Activated CD4-positive, alpha-beta memory T cell treated with anti-CD3 and anti-CD28 coated beads for 36 hours (primary cell): ENCODE measurements at regions not wholly inside any gene's neighbourhood (a gene's known extent, or its start where the extent isn't known, plus 50 kb on each side); places are given as distances from the start of the nearest gene placed in this dataset.
"Not testable (repeated sequence)": the region's sequence is repeated elsewhere in the genome, so short reads cannot be mapped to it uniquely, and the experiment has no call there.

Source experiments
- CTCF ChIA-PET: fragments of 350-600 bp; sonication (Branson Sonifier 250); formaldehyde crosslinking; loops from one replicate; lab custom pipeline; 2021; ENCODE audit warnings: antibody characterized with exemption, inconsistent platforms; lab: Charles Lee
- POLR2A ChIA-PET: fragments of 350-600 bp; sonication (Branson Sonifier 250); formaldehyde crosslinking; loops from one replicate; lab custom pipeline; 2021; ENCODE audit warnings: antibody characterized with exemption; lab: Charles Lee
- DNase-seq: peaks from one replicate; pipeline ENCODE4 v3.0.0-alpha.2; 2020
- H3K27ac Mint-ChIP-seq: one replicate; pipeline ENCODE4 v1.8.0; 2021; ENCODE audit warnings: mixed read lengths
- H3K27me3 Mint-ChIP-seq: one replicate; pipeline ENCODE4 v1.8.0; 2021; ENCODE audit warnings: mixed read lengths
- H3K36me3 Mint-ChIP-seq: one replicate; pipeline ENCODE4 v1.8.0; 2021; ENCODE audit warnings: mixed read lengths
- H3K4me1 Mint-ChIP-seq: one replicate; pipeline ENCODE4 v1.8.0; 2021; ENCODE audit warnings: low read depth, mixed read lengths
- H3K4me3 Mint-ChIP-seq: one replicate; pipeline ENCODE4 v1.8.0; 2021; ENCODE audit warnings: mild to moderate bottlenecking, mixed read lengths
- H3K9me3 Mint-ChIP-seq: one replicate; pipeline ENCODE4 v1.8.0; 2021; ENCODE audit warnings: mixed read lengths
- intact Hi-C: fragments of 100-400 bp; cut with micrococcal nuclease; formaldehyde crosslinking; loops from one replicate; pipeline ENCODE4 v1.15.1; 2023

- no peak for DNase-seq
- H3K27ac Mint-ChIP-seq = no peak overlapping the region
- ChIA-PET POLR2A (no interaction called here), CTCF (no interaction called here)
- no peaks in the 10 kb centered on the region for H3K27me3 Mint-ChIP-seq
- intact Hi-C loops = no loop called here
- H3K4me1 Mint-ChIP-seq = no peaks in the 10 kb centered on the region
- H3K4me3 Mint-ChIP-seq = no peak overlapping the region
- no peaks in the 10 kb centered on the region for H3K36me3 Mint-ChIP-seq
- peaks cover 32% of the 10 kb centered on the region for H3K9me3 Mint-ChIP-seq
Measured at GRCh38 chr18:43805646-43806194, 528.4 kb upstream of the SYT4 start.

DNA sequence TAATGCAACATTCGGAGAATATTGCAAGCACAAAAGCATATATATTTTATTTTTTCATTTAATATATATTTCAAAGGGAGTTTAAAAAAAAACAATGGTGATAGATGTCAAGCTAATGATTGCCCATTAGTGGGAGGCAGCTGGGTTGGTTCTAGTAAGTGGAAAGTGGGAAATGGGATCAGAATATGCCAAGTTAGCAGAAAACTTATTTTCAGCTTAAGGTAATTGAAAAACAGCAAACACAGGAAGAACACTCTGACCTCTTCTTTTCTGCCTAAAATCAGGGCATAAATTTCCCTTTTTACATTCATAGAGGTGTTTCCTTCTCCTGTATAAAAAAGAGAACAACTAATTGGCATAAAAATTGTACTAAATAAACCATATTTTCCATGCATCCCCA is 535.3 kb upstream of the SYT4 start:
- H3K27me3 Mint-ChIP-seq = no peaks in the 10 kb centered on the region
- peaks cover 4% of the 10 kb centered on the region for H3K9me3 Mint-ChIP-seq
- H3K36me3 Mint-ChIP-seq = no peaks in the 10 kb centered on the region
- intact Hi-C loops = no loop called here
- no peak overlapping the region for H3K4me3 Mint-ChIP-seq
- H3K4me1 Mint-ChIP-seq = no peaks in the 10 kb centered on the region
- CTCF ChIA-PET = interaction anchor here (0.6 kb wide), 2 partner anchors 12 to 1207 kb away, joined by 3 read pairs; no protein-coding TSS in a partner anchor
- H3K27ac Mint-ChIP-seq = no peak overlapping the region
- DNase-seq = no peak
- POLR2A ChIA-PET = no interaction called here

GRCh38 chr18:43819397-43819796 is 542.1 kb upstream of the SYT4 start:
- ChIA-PET POLR2A (no interaction called here), CTCF (no interaction called here)
- Mint-ChIP-seq H3K27ac (no peak overlapping the region), H3K9me3 (peaks cover 8% of the 10 kb centered on the region), H3K27me3 (no peaks in the 10 kb centered on the region), H3K4me3 (no peak overlapping the region), H3K36me3 (no peaks in the 10 kb centered on the region), H3K4me1 (no peaks in the 10 kb centered on the region)
- intact Hi-C loops = no loop called here
- DNase-seq = no peak

DNA sequence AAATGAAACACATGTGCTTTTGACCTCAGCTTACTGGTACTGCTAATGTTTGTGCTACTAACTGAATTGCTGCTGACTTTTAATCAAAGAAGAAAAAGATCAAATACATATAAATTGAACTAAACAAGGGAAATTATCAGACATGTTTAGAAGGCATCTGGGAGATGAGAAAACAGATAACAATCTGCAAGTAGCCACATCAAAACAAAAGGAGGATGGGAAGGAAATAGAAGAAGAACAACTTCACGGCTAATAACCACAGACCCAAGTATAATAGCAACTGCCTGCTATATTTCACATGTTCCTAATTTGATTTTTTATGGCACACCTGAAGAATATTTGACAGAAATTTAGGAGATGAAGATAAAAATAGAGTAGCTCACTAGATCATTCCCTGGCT is 542.6 kb upstream of the SYT4 start:
- H3K27me3 Mint-ChIP-seq = no peaks in the 10 kb centered on the region
- intact Hi-C loops = no loop called here
- no peak for DNase-seq
- no peak overlapping the region for H3K4me3 Mint-ChIP-seq
- H3K9me3 Mint-ChIP-seq = peaks cover 8% of the 10 kb centered on the region
- CTCF ChIA-PET = no interaction called here
- POLR2A ChIA-PET = no interaction called here
- H3K27ac Mint-ChIP-seq = no peak overlapping the region
- H3K4me1 Mint-ChIP-seq = no peaks in the 10 kb centered on the region
- no peaks in the 10 kb centered on the region for H3K36me3 Mint-ChIP-seq

DNA sequence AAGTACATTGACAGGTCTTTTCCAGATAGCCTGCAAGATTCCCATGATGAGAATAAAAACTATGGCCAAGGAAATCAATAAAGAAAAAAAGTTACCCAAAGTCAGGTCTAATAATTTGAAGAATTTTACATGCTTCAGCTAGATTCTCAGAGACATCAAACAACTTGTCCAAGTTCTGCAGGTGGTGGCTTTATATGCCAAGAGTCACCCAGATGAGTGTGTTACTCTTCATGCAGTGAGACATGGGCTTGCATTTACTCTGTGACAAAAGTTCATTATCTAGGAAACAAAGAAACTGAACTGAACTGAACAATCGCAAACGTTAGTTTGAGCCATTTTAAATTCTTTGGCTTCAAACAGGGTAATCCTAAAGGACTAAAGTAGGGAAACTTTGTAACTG is 548.5 kb upstream of the SYT4 start:
- CTCF ChIA-PET = no interaction called here
- Mint-ChIP-seq H3K27me3 (no peaks in the 10 kb centered on the region), H3K4me3 (no peak overlapping the region), H3K4me1 (no peaks in the 10 kb centered on the region), H3K36me3 (no peaks in the 10 kb centered on the region), H3K9me3 (peaks cover 3% of the 10 kb centered on the region), H3K27ac (no peak overlapping the region)
- no peak for DNase-seq
- intact Hi-C loops = no loop called here
- POLR2A ChIA-PET = no interaction called here

- ChIA-PET POLR2A (no interaction called here), CTCF (no interaction called here)
- Mint-ChIP-seq H3K4me1 (no peaks in the 10 kb centered on the region), H3K27ac (no peak overlapping the region), H3K4me3 (no peak overlapping the region), H3K36me3 (no peaks in the 10 kb centered on the region), H3K9me3 (peaks cover 3% of the 10 kb centered on the region), H3K27me3 (no peaks in the 10 kb centered on the region)
- no peak for DNase-seq
- intact Hi-C loops = no loop called here
Measured at GRCh38 chr18:43826215-43826614, 548.9 kb upstream of the SYT4 start.

GRCh38 chr18:43827311-43827710 is 550.0 kb upstream of the SYT4 start:
- intact Hi-C loops = no loop called here
- no peak for DNase-seq
- Mint-ChIP-seq H3K27ac (no peak overlapping the region), H3K4me1 (no peaks in the 10 kb centered on the region), H3K36me3 (no peaks in the 10 kb centered on the region), H3K4me3 (no peak overlapping the region), H3K9me3 (peaks cover 3% of the 10 kb centered on the region), H3K27me3 (no peaks in the 10 kb centered on the region)
- ChIA-PET CTCF (no interaction called here), POLR2A (no interaction called here)

DNA sequence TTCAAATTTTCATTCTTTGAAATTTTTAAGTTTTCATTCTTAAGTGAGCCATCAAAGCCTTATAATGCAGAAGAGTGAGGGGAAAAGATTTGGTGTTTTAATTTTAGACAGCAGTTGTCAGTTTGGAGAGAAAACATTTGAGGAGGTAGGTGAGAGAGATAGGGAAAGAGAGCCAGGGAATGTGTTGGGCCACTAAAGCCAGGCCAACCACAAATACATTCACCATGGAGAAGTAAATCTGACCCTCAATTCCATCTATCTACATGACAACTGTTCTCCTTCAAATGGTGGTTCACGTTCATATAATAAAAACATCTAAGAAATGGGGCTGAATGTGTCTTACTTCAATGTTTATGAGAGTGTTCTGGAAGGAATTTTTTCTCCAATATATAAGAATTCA is 553.0 kb upstream of the SYT4 start:
- ChIA-PET CTCF (no interaction called here), POLR2A (no interaction called here)
- no peaks in the 10 kb centered on the region for H3K27me3 Mint-ChIP-seq
- no peak overlapping the region for H3K27ac Mint-ChIP-seq
- no peak for DNase-seq
- peaks cover 2% of the 10 kb centered on the region for H3K9me3 Mint-ChIP-seq
- no peak overlapping the region for H3K4me3 Mint-ChIP-seq
- H3K36me3 Mint-ChIP-seq = no peaks in the 10 kb centered on the region
- H3K4me1 Mint-ChIP-seq = no peaks in the 10 kb centered on the region
- intact Hi-C loops = no loop called here

GRCh38 chr18:43830947-43831346 is 553.7 kb upstream of the SYT4 start:
- Mint-ChIP-seq H3K27me3 (no peaks in the 10 kb centered on the region), H3K4me1 (no peaks in the 10 kb centered on the region), H3K27ac (no peak overlapping the region), H3K4me3 (no peak overlapping the region), H3K9me3 (peaks cover 2% of the 10 kb centered on the region), H3K36me3 (no peaks in the 10 kb centered on the region)
- ChIA-PET CTCF (no interaction called here), POLR2A (no interaction called here)
- no peak for DNase-seq
- intact Hi-C loops = no loop called here

DNA sequence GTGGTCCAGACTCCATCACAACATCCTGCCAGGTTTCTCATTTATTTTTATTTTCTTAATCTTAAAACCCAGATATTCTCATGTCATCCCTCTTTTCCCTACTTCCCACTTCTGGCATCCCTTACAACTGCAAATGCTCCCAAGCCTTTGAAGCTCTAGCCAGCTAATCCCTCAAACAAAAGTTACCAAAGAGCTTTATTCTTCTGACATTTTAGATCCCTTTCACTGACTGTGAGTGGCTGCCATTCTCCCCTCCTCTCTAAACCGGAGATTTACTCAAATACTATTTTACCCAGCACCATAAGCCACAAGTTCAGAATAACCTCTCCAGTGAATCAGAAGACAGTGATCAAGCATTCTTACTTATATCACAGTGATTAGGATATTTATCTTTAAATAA is 569.0 kb upstream of the SYT4 start:
- Mint-ChIP-seq H3K9me3 (peaks cover 7% of the 10 kb centered on the region), H3K4me1 (no peaks in the 10 kb centered on the region), H3K4me3 (no peak overlapping the region), H3K27ac (no peak overlapping the region), H3K27me3 (no peaks in the 10 kb centered on the region), H3K36me3 (no peaks in the 10 kb centered on the region)
- DNase-seq = no peak
- ChIA-PET POLR2A (no interaction called here), CTCF (no interaction called here)
- intact Hi-C loops = no loop called here

GRCh38 chr18:43847164-43848091 is 570.1 kb upstream of the SYT4 start:
- H3K36me3 Mint-ChIP-seq = no peaks in the 10 kb centered on the region
- POLR2A ChIA-PET = no interaction called here

GRCh38 chr18:43849831-43850230 is 572.5 kb upstream of the SYT4 start:
- CTCF ChIA-PET, H3K4me1 Mint-ChIP-seq, H3K27me3 Mint-ChIP-seq, H3K4me3 Mint-ChIP-seq, intact Hi-C loops, H3K36me3 Mint-ChIP-seq, DNase-seq, H3K27ac Mint-ChIP-seq, POLR2A ChIA-PET: not testable (repeated sequence)
- peaks cover 14% of the 10 kb centered on the region for H3K9me3 Mint-ChIP-seq

More at GRCh38 chr18:43847164-43848091, 570.1 kb upstream of the SYT4 start:
- no peaks in the 10 kb centered on the region for H3K27me3 Mint-ChIP-seq
- H3K27ac Mint-ChIP-seq = no peak overlapping the region
- CTCF ChIA-PET = no interaction called here
- DNase-seq = no peak
- no peaks in the 10 kb centered on the region for H3K4me1 Mint-ChIP-seq
- intact Hi-C loops = no loop called here
- no peak overlapping the region for H3K4me3 Mint-ChIP-seq
- peaks cover 11% of the 10 kb centered on the region for H3K9me3 Mint-ChIP-seq

DNA sequence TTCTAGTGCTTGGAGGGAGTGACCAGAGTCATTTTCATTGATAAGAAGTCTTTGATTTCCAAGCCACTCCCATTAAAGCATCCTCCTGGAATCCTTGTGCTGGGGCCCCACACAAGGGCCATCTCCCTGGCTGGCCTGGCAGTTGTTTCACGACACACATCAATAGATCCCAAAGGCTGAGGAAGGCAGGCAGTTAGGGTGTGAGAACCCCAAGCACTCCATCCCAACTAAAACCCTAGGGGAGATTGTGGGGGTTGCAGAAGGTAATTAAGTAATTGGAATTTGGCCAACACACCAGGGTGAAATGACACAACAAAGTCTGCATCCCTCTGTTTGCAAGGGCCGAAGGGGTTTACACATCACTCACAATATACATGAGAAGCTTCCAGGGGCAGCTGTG is 578.1 kb upstream of the SYT4 start:
- intact Hi-C loops = no loop called here
- Mint-ChIP-seq H3K4me1 (no peaks in the 10 kb centered on the region), H3K4me3 (no peak overlapping the region), H3K27ac (no peak overlapping the region), H3K27me3 (no peaks in the 10 kb centered on the region), H3K9me3 (peaks cover 13% of the 10 kb centered on the region), H3K36me3 (no peaks in the 10 kb centered on the region)
- CTCF ChIA-PET = no interaction called here
- DNase-seq = no peak
- POLR2A ChIA-PET = no interaction called here
